Skeletal muscle cell (primary cell): ENCODE measurements at regions not wholly inside any gene's neighbourhood (a gene's known extent, or its start where the extent isn't known, plus 50 kb on each side); places are given as distances from the start of the nearest gene placed in this dataset.

Source experiments
- DNase-seq: peaks from one replicate; pipeline ENCODE4 v3.0.0-alpha.2; 2010; ENCODE audit warnings: low read depth
- H3K4me3 ChIP-seq: 2 replicates; pipeline ENCODE4 v1.5.1; 2011; ENCODE audit warnings: low read depth, mild to moderate bottlenecking, control low read depth, low read length, moderate library complexity

DNA sequence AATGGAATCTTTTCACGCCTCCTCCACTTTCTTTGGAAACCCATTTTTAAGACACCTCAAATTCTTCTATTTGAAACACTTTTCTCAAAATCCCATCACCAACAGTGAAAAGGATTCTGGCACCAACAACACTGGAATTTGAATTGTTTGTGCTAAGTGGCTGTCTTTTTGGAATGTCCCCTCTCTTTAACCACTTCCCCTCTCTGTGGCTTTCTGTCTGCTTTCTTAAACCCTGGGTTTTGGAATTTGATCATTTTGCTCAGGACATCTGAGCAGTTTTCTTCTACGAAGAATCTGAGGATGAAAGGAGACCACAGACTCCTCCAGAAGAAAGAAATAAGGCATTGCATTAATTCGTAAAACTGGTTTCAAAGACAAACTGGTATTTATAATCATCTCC lies 89.0 kb downstream of the MXRA5 start:
- H3K4me3 ChIP-seq: no peak overlapping the region
- no peak for DNase-seq

DNA sequence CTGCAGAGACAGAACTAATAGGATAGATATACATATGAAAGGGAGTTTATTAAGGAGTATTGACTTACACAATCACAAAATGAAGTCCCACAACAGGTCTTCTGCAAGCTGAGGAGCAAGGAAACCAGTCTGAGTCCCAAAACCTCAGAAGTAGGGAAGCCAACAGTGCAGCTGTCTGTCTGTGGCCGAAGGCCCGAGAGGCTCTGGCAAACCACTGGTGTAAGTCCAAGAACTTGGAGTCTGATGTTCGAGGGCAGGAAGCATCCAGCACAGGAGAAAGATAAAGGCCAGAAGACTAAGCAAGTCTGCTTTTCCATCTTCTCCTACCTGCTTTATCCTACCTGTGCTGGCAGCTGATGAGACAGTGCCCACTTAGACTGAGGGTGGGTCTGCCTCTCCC lies 89.6 kb downstream of the MXRA5 start:
- DNase-seq: no peak
- H3K4me3 ChIP-seq: no peak overlapping the region

DNA sequence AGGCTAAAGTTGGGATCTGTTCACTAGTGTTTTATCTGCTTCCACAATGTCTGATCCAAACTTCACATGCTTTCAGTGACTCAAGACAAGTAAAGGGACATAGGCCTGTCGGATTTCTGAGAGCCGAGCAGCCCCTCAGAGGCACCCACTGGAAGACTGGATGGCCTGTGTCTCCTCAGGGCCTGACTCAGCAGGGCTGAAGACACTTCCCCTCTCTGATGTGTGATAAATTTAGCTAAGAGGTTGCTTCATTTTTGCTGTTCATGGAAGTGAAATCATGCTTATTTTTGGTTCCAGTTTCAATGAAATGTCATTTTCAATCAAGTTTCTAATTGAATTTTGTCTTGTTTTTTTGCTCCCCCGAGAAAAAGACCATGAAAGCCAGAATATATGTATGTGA lies 93.7 kb downstream of the MXRA5 start:
- DNase-seq: no peak
- no peak overlapping the region for H3K4me3 ChIP-seq

DNA sequence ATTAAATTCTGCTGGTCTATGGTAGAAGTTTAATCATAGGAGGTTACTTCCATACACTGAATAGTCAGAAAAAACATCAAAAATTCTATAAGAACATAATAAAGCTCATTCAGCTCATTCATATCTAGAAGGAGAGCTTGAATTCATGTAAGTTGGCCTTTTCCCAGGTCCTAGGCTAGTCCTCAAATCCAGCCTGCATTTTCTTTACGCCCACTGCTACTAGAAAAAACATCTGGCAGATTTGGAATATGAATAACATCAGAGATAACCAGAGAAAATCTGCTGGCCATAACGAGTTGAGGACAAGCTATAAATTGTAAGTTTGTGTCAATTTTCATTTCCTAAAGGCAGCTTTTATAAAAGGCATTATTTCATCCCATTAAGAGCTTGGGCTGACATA lies 95.5 kb downstream of the MXRA5 start:
- no peak for DNase-seq
- H3K4me3 ChIP-seq: no peak overlapping the region

DNA sequence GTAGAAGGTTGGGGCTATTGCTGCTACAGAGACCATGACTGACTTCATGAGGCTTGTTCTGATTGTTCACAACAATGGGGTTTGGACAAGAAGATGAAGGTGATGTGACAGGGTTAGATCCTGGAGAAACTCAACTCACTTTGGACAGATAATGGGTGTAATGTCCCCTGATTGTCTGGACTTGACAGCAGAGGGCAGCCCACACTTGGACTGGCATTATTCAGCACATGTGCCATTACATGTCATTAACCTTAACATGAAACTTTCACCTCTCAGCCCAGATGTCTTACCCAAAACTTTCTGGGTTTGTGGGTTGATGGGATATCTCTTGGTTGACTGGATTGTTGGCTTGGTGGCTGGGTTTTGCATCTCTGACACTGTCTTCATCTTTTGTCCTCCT lies 101.5 kb downstream of the MXRA5 start:
- H3K4me3 ChIP-seq: no peak overlapping the region
- DNase-seq: no peak

DNA sequence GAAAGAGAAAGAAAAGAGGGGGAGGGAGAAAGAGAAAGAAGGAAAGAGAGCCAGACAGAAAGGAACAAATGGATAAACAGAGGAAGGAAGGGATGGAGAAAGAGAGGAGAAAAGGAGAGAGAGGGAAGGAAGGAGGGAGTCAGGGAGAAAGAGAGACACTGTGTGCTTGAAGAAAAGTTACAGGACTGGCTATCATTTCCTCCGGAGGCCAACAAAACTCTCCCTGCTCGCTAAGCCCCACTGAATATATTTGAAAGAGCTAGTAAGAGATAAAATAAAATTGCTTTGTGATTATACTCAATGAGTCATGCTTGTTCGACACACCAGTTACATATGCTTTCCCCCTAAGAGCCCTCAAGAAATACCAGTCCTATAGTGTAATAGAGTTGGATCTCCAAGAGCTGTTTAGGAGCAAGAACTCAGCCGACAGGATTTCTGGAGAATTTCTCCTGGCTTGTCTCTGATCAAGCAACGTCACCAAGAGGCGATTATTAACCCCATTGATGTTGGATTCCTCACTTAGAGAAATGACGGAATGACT lies 102.2 kb downstream of the MXRA5 start:
- peak overlapping the region; percentile 5 for H3K4me3 ChIP-seq
- DNase-seq: peak; percentile 63

DNA sequence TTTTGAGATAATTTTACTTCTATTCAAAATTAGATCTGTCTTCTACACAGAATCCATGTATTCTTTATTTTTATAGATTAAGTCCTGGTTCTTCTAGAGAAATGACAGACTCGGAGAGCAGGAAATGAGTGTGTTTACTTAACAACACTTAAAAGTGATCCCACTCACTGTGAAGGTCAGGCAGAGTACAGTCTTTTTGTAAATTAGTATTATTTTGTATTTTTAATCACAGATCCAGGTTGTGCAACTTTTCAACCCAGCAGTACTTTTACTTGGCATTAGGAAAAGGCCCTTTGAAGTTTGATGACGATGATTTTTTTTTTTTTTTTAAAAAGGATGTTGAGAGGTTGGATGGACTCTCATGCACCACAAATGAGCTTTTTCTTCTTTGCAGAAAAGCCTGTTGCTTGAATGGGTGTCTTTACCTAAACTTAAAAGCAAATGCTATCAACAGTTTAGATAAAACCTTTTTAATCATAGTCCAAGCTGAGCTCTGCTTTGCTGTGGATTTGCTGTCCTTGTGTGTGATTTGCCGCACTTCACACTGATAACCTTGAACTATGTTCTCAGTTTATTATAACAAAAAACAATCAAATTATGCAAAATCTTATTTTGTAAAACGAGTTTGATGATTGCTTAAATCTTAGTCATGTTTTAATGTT lies 114.1 kb downstream of the MXRA5 start:
- no peak overlapping the region for H3K4me3 ChIP-seq
- DNase-seq: no peak

DNA sequence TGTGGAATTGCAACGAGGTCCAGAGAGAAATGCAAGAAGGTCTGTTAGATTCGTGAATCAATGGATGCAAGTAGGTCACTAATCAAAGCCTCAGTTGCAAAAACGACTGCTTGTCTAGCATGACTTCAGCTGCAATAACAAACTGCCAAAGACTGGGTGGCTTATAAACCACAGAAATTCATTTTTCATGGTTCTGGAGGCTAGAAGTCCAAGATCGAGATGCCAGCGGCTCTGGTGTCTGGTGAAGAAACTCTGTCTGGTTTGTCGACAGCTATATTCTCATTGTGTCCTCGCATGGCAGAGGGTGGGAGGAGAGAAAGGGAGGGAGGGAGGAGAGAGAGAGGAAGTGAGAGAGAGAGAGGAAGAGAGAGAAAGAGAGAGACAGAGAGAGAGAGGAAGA lies 114.7 kb downstream of the MXRA5 start:
- no peak for DNase-seq

DNA sequence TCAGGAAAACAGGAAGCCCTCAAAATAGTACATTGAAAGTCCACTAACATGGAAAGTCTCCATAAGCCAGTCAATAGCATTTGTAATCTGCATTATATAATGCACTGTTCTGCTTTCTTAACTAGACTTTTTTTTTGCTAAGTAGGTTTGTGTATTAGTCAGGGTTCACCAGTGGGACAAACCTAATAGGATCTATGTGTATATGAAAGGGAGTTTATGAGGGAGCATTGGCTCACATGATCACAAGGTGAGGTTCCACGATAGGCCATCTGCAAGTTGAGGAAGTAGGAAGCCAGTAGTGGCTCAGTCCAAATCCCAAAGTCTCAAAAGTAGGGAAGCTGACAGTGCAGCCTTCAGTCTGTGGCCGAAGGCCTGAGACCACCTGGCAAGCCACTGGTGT lies 116.0 kb downstream of the MXRA5 start:
- no peak overlapping the region for H3K4me3 ChIP-seq
- DNase-seq: no peak

More for the DNA sequence above, 114.7 kb downstream of the MXRA5 start:
- H3K4me3 ChIP-seq: no peak overlapping the region

DNA sequence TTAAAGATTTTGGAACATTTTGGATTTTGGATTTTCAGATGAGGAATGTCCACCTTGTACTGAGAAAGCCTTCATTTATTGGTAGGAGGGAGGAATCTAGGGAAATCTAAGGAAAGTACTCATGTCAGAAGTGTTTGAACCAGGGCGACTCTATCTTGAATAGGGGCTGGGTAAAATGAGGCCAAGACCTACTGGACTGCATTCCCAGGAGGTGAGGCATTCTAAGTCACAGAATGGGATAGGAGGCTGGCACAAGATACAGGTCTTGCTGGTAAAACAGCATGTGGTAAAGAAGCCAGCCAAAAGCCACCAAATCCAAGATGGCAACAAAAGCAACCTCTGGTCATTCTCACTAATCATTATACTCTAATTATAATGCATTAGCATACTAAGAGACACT lies 118.9 kb downstream of the MXRA5 start:
- no peak overlapping the region for H3K4me3 ChIP-seq
- no peak for DNase-seq

DNA sequence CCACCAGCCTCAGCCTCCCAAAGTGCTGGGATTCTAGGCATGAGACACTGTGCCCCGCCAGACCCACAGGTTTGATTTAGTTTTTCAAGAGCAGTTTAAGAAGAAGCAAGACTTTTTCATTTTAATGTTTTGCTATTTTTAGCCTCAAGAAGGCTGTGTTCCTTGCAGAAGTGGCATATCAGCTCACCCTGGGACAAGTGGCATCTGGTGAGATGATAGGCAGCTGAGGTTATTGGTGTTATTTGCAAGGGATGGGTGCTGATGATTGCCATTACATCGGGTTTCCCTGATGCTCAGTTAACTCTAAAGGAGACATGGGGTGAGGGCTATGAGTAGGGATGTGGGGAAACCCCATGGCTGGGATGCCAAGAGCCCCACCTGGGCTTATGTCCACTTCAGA lies 120.4 kb downstream of the MXRA5 start:
- no peak for DNase-seq
- H3K4me3 ChIP-seq: no peak overlapping the region

DNA sequence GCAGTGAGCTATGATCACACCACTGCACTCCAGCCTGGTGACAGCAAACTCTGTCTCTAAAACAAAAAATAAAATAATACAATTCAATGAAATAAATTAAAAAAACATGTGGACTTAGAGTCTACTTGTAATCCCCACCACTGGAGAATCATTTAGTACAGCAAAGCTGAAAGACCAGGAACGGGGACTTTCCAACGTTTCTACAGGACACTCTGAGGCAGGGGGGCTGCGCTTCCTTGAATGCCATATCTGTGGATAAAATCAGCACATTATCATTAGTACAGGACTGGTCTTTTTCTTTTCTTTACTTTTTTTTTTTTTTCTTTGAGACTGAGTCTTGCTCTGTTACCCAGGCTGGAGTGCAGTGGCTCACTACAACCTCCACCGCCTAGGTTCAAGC lies 124.8 kb downstream of the MXRA5 start:
- H3K4me3 ChIP-seq: no peak overlapping the region
- DNase-seq: no peak

DNA sequence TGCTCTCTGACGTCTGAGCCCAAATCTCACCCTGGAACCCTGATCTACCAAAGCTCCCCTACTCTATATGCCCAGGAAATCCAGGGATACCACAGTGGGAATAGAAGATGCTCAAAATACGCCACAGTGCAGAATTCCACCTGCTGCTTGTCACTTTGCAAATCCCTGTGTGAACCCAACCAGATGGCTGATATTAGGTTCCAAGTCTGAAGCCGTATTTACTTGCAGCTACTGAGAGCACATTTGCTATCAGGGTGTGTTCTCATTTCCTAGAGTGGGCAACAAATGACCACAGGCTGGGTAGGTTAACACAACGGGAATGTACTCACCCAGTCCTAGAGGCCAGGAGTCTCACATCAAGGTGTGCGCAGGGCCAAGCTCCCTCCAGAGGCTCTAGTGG lies 126.8 kb downstream of the MXRA5 start:
- H3K4me3 ChIP-seq: no peak overlapping the region
- DNase-seq: no peak

DNA sequence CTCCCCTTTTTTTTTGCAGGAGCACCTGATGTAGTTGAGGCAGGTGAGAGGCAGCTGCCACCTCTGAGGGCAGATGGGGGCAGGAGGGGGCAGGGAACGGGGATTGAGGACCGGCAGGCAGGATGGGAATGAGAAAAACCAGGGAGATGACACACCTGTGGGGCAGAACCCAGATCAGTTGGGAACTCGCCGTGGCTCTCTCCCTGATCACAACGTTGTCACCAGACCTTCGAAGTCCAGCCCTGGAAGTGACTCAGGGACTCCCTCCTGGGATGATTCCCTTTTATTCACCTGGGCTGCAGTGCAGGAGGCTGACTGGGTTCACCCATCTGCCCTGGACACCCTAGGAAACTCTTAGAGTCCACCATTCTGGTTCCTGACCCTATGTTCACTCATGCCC lies 127.2 kb downstream of the MXRA5 start:
- no peak for DNase-seq
- no peak overlapping the region for H3K4me3 ChIP-seq

DNA sequence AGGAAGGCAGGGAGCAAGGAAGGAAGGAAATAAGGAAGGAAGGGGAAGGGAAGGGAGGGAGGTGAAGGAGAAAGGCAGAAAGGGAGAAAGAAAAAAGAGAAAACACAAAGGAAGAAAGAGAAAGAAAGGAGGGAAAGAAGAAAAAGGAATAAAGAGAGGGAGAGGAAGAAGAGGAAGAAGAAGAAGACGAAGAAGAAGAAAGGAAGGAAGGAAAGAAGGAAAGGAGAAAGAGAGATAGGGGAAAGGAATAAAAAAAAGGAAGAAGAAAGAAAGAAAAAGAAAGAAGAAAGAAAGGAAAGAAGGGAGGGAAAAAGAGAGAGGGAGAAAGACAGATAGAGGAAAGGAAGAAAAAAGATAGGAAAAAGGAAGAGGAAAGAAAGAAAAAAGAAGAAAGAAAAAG lies 128.0 kb downstream of the MXRA5 start:
- DNase-seq: no peak

DNA sequence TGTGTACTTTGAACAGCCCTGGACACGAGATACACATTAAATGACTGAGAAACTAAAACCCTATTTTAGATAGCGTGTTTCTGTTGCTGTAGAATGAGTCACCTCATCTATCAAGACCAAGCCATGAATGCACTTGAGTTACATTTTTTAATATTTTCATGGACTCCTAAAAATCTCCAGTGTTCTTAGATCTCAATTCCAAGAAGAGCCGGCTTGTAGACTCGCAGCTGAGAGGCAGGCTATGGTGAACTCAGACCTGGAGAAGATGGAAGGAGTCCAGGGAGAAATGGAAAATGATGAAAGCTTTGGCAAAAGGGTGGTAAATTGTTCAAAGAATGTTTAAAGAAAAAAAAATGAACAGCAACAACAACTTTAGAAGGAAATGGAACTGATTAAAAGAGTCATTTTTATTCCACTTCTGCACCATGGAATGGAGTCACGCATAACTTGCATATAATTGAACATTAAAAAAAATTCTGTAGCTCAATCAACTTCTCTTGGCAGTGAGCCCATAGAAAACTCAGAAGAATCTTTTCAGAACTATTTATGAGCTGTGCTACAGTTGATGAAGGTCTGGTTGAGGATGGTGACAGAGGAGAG lies 129.8 kb downstream of the MXRA5 start:
- H3K4me3 ChIP-seq: no peak overlapping the region

More for the DNA sequence above, 128.0 kb downstream of the MXRA5 start:
- no peak overlapping the region for H3K4me3 ChIP-seq

DNA sequence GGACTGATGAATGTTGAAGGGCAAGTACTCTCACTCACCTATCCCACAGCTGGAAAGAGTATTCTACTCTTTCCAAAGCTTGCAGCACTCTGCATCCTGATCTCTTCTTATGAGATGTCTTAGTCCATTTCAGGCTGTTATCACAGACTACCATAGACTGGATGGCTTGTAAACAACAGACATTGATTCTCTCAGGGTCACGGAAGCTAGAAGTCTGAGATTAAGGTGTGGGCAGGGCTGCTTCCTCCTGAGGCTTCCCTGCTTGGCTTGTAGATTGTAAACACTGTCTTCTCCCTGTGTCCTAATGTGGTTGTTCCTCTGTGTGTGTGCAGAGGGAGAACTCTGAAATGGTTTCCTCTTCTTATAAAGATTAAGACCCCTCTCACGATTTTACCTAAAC lies 131.2 kb downstream of the MXRA5 start:
- DNase-seq: no peak
- no peak overlapping the region for H3K4me3 ChIP-seq

More for the DNA sequence above, 129.8 kb downstream of the MXRA5 start:
- no peak for DNase-seq

DNA sequence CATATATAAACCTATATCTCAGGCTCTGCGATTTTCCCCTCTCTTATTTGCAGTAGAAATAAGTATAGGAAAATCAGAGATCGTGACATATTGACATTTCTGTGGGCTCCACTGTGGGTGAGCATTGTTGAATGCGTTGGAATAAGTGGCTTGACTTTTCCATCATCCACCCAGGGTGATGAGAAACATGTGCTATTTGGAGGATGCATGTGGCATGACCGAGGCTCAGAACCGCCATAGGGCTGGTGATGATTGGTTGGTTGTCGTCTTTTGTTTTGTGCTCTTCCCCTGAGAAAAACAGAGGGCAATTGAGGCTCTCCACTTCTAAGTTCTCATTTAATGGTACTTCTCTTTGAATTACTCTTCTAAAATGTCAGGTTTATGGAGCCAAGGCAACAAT lies 140.1 kb downstream of the MXRA5 start:
- no peak for DNase-seq
- H3K4me3 ChIP-seq: no peak overlapping the region

DNA sequence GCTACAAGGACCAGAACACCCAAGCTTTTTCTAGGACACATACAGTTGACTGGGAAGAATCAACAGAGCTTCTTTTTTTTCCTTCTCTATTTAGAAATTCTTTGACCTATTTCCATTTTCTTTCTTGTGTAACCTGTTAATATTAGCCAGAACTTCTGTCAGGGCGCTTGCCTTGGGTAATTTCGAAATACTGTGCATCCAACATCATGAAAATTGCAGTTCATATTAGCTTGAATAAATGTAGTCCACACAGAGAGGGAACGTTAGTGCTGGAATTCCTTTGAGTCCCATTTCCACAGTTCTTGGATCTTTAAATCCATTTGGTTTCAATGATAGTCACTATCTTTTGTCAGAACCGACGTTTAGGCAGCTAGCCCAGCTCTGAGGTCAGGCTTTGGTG lies 141.8 kb downstream of the MXRA5 start:
- H3K4me3 ChIP-seq: no peak overlapping the region
- DNase-seq: no peak

DNA sequence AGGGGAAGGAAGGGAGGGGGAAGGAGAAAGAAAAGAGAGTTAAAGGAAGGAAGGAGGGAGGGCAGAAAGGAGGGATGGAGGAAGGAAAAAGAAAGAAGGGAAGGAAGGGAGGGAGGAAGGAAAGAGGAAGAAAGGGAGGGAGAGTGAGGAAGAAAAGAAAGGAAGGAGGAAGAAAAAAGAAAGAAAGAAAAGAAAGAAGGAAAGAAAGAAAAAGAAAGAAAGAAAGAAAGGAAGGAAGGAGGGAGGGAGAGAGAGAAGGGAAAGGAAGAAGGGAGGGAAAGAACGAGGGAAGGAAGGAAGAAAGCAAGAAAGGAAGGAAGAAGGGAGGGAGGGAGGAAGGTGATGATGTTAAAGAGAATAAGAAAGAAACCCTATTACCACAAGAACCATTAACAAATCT lies 150.6 kb downstream of the MXRA5 start:
- H3K4me3 ChIP-seq: no peak overlapping the region
- no peak for DNase-seq

DNA sequence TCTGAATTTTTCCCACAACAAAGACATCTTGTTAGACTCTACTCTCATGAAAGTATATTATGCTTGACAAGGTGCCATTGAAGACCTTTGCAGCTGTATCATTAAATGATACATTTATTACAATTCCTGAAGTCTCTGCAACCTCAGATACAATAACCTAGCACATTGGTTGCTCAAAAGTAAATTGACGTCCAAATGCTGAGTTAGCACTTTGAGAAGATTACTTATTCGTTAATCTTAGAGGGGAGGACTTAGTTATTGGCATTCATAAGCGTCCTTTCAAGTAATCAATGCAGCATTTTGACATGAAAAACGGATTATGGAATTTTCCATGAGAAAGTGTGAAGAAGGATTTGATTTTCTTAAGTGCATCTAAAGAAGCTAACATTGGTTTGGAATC lies 151.6 kb downstream of the ARSF start:
- H3K4me3 ChIP-seq: no peak overlapping the region
- no peak for DNase-seq
